ENCODE measurements at regions not wholly inside any gene's neighbourhood (a gene's known extent, or its start where the extent isn't known, plus 50 kb on each side); places are given as distances from the start of the nearest gene placed in this dataset.

- TF ChIP-seq ZNF687 (IDR thresholded peaks at IDR 0.05) (peak; percentile 65), LARP7 (IDR thresholded peaks at IDR 0.05) (no peak), ASH2L (IDR thresholded peaks at IDR 0.05; ENCODE audit: borderline replicate concordance, low read depth) (peak; percentile 62; the same call in 1 of the 2 replicates), SMAD1 (IDR thresholded peaks at IDR 0.05; ENCODE audit: low read depth, partially characterized antibody) (peak; percentile 75), ZNF622 (IDR thresholded peaks at IDR 0.05) (no peak), ZNF384 (IDR thresholded peaks at IDR 0.05; ENCODE audit: borderline replicate concordance, low read depth, low read length) (peak; percentile 34; the same call in 1 of the 2 replicates), HDAC2 (IDR thresholded peaks at IDR 0.05) (no peak), SUZ12 (IDR thresholded peaks at IDR 0.05; ENCODE audit: unreplicated experiment) (no peak), RELA (IDR thresholded peaks at IDR 0.05; ENCODE audit: borderline replicate concordance, partially characterized antibody) (no peak), EED (IDR thresholded peaks at IDR 0.05; ENCODE audit: low read depth) (peak; percentile 85), MTA2 (IDR thresholded peaks at IDR 0.05; ENCODE audit: low read depth) (peak; percentile 75; the same call in 1 of the 2 replicates), BRCA1 (IDR thresholded peaks at IDR 0.05; ENCODE audit: low read depth, low read length) (no peak), PRDM15 (CRISPR knock-in tag; IDR thresholded peaks at IDR 0.05) (no peak), SMC3 (IDR thresholded peaks at IDR 0.05; ENCODE audit: borderline replicate concordance, low read length) (peak; percentile 30), MEF2A (IDR thresholded peaks at IDR 0.05; ENCODE audit: insufficient read depth, low read depth, low read length) (peak; percentile 55; the same call in 1 of the 2 replicates)
- TF ChIP-seq, protein P1, sequence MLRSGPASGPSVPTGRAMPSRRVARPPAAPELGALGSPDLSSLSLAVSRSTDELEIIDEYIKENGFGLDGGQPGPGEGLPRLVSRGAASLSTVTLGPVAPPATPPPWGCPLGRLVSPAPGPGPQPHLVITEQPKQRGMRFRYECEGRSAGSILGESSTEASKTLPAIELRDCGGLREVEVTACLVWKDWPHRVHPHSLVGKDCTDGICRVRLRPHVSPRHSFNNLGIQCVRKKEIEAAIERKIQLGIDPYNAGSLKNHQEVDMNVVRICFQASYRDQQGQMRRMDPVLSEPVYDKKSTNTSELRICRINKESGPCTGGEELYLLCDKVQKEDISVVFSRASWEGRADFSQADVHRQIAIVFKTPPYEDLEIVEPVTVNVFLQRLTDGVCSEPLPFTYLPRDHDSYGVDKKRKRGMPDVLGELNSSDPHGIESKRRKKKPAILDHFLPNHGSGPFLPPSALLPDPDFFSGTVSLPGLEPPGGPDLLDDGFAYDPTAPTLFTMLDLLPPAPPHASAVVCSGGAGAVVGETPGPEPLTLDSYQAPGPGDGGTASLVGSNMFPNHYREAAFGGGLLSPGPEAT (IDR thresholded peaks at IDR 0.05; ENCODE audit: low read depth): peak; percentile 80
- TF ChIP-seq, protein P2, sequence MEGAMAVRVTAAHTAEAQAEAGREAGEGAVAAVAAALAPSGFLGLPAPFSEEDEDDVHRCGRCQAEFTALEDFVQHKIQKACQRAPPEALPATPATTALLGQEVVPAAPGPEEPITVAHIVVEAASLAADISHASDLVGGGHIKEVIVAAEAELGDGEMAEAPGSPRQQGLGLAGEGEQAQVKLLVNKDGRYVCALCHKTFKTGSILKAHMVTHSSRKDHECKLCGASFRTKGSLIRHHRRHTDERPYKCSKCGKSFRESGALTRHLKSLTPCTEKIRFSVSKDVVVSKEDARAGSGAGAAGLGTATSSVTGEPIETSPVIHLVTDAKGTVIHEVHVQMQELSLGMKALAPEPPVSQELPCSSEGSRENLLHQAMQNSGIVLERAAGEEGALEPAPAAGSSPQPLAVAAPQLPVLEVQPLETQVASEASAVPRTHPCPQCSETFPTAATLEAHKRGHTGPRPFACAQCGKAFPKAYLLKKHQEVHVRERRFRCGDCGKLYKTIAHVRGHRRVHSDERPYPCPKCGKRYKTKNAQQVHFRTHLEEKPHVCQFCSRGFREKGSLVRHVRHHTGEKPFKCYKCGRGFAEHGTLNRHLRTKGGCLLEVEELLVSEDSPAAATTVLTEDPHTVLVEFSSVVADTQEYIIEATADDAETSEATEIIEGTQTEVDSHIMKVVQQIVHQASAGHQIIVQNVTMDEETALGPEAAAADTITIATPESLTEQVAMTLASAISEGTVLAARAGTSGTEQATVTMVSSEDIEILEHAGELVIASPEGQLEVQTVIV (IDR thresholded peaks at IDR 0.05; ENCODE audit: borderline replicate concordance, partially characterized antibody): no peak
Observed at GRCh38 chr12:92505254-92506231, 197.2 kb upstream of the PLEKHG7 start (continued).

All from GM12878 (cell line).